Retinal pigment epithelial cell (primary cell): ENCODE measurements at regions not wholly inside any gene's neighbourhood (a gene's known extent, or its start where the extent isn't known, plus 50 kb on each side); places are given as distances from the start of the nearest gene placed in this dataset.

Experiments
- DNase-seq: peaks from one replicate; pipeline ENCODE4 v3.0.0-alpha.2; 2010; ENCODE audit warnings: low read depth
- H3K4me3 ChIP-seq: 2 replicates; pipeline ENCODE4 v1.5.1; 2011; ENCODE audit warnings: mild to moderate bottlenecking, low read length, control low read depth, moderate library complexity
- CTCF ChIP-seq: conservative IDR thresholded peaks from 2 replicates; pipeline ENCODE4 v1.5.1; 2011; ENCODE audit warnings: low read depth, low read length, control low read depth, inconsistent platforms

GRCh38 chr6:22030730-22031619 is 265.9 kb downstream of the PRL start:
- H3K4me3 ChIP-seq = no peak overlapping the region
- TF ChIP-seq CTCF = no peak
- no peak for DNase-seq

- TF ChIP-seq CTCF = no peak
- no peak overlapping the region for H3K4me3 ChIP-seq
- DNase-seq = no peak
Measured at GRCh38 chr6:22035690-22036089, 261.1 kb downstream of the PRL start.

- no peak overlapping the region for H3K4me3 ChIP-seq
- no peak for TF ChIP-seq CTCF
- DNase-seq = peak; percentile 95
Measured at GRCh38 chr6:22036275-22036674, 260.6 kb downstream of the PRL start.

- DNase-seq = no peak
- no peak for TF ChIP-seq CTCF
- no peak overlapping the region for H3K4me3 ChIP-seq
Measured at GRCh38 chr6:22036699-22037098, 260.1 kb downstream of the PRL start.

GRCh38 chr6:22041797-22042480 is 254.9 kb downstream of the PRL start:
- no peak for DNase-seq
- H3K4me3 ChIP-seq = no peak overlapping the region
- TF ChIP-seq CTCF = no peak

GRCh38 chr6:22042706-22043105 is 254.1 kb downstream of the PRL start:
- DNase-seq = no peak
- no peak overlapping the region for H3K4me3 ChIP-seq
- TF ChIP-seq CTCF = no peak
